ENCODE measurements at regions not wholly inside any gene's neighbourhood (a gene's known extent, or its start where the extent isn't known, plus 50 kb on each side); places are given as distances from the start of the nearest gene placed in this dataset.

DNA sequence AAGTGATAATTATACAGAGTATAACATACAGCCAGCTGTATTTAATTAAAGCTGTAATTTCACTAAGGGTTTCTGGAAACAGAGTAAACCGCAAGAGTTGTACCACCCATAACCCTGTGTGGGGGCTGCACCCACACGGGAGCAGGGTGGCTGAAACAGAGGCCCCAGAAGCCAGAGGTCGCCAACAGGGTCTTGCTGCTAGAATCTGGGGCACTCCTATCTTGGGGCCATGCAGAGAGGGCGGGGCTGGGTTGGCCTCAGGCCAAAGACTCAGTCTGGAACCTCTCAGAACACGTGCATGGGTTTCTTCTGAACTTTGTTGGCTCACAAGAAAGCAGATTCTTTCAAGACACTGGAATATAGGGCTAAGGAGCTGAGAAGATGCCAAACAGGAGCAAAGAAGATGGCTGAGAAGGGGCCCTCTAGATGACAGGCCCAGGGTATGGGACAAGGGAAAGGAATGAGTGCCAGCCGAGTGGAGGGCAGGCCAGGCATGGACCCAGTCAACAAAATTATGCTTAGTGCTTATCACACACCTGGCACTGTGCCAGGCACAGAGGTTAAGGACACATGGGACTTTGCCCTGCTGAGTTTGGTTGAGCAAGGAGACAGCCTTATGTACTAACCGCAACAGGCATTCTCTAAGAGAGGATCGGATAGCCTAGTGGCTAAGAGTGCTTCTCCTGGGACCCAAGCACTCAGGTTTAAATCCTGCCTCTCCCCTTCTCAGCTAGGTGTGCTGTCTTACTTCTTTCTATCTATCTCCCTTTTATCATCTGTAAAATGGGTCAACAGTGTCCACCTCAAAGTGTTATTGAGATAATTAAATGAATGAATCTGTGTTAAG lies 96.6 kb upstream of the FOXP4 start:
- no peak for DNase-seq (ENCODE audit: low read depth in 4 of 4, low spot score in 3 of 4)

DNA sequence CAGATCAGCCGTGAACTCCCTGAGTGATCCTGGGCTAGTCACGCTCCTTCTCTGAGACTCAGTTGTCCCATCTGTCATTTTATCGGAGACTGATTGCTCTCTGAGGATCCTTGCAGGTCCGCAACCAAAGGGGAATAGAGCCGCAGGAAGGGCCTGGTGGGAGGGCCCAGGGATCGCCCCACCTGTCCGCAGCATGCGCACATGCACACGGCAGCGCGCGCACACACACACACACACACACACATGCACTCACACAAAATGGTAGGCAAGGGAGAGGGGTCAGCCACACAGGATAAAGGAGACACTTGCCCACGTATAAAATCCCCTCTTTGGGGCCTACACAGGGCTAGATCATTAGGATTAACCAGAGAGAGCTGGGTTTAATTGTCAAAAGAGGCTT lies 95.6 kb upstream of the FOXP4 start:
- no peak for DNase-seq (ENCODE audit: low read depth in 4 of 4, low spot score in 3 of 4)

DNA sequence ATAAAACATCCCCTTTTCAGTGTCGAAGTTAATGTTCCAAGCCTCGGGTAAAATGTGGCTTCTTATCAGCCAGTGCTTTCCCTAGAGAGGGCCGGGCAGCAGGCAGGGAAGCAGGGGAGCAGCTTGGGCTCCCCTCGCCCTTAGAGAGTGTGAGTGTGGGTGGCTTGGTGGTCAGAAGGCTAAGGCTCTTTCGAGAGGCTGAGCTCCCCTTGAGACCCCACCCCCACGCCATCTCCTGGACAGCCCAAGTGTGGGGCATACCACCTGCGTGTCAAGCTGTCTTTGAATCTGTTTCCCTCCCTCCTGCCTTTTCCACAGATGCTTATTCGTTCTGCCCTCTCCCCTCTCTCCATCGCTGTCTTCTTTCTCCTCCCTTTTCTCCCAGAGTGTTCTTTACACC lies 95.1 kb upstream of the FOXP4 start:
- no peak for DNase-seq (ENCODE audit: low read depth in 4 of 4, low spot score in 3 of 4)

DNA sequence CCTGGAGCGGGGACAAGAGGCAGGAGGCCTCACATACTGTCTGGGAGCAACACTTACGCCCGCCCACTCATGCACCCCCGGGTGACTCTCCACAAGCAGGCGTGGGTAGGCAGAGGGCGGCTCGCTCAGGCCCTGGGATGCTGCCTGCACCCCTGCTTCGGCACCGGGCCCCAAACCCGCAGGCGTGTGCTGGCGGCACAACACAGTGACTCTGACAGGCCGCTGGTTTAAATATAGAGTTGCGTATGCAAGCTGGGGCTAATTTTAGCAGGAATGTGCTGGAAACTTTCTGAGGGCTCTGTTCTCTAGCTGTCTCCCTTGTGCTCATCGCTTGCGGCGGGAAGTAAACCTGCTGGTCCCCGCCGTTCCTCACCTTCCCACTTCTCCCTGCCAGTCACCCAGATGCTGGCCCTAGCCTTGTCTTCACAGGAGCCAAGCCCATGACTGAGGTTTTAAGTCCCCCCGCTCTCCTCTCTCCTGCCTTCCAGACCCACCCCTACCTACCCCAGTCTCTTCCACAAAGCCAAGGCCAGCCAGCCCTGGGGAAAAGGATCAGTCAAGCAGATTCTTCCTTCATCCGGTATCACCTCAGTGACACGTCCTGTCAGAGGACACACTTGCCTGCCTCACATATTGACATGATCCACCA lies 94.5 kb upstream of the FOXP4 start:
- DNase-seq (ENCODE audit: low read depth in 4 of 4, low spot score in 3 of 4) = no peak

DNA sequence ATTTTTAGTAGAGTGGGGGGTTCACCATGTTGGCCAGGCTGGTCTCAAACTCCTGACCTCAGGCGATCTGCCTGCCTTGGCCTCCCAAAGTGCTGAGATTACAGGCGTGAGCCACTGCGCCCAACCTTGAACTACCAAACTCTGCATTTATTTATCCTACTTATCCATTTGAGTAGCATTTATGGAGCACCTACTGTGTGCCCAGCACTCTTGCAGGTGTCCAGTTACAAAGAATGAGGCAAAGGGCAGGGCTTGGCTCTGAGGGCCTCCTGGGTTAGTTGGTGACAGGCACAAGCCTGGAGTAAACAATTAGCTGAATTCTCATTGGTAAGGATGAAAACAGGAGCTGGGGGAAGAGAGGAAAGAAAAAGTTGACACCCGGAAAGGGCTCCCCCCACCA lies 93.4 kb upstream of the FOXP4 start:
- DNase-seq (ENCODE audit: low read depth in 4 of 4, low spot score in 3 of 4) = no peak

DNA sequence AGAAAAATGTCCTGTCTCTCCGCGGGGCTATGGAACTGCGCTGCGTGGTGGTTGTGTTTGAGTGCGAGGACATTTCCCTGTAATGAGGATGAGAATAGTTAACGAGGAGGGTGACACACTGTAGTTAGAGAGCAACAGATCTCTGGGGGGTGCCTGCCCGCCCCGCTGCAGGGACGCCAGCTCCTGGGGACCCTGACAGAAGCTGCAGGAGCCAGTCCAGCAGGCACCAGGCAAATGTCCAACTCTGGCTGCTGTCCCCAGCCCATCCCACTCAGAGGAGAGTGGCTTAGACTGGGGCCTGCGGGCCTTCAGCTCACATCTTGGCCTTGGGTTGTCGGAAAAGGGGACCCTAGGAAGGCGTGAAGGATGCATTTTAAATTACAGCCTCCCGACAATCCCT lies 92.9 kb upstream of the FOXP4 start:
- DNase-seq (ENCODE audit: low read depth in 4 of 4, low spot score in 3 of 4) = no peak

DNA sequence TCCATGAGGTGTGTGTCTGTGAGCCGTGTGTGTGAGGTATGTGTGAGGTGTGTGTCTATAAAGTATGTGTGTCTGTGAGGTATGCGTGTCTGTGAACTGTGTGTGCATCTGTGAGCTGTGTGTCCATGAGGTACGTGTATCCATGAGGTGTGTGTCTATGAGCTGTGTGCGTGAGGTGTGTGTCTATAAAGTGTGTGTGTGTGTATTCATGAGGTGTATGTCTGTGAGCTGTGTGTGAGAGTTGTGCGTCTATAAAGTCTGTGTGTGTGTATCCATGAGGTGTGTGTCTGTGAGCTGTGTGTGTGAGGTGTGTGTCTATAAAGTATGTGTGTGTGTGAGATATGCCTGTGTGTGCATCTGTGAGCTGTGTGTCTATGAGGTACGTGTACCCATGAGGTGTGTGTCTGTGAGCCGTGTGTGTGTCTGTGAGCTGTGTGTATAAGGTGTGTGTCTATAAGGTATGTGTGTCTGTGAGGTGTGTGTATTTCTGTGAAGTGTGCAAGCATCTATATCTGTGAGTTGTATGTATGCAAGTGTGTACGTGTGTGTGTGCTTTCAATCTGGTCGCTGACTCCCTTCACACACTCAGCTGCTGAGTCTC lies 91.9 kb upstream of the FOXP4 start:
- DNase-seq (ENCODE audit: low read depth in 4 of 4, low spot score in 3 of 4) = no peak

DNA sequence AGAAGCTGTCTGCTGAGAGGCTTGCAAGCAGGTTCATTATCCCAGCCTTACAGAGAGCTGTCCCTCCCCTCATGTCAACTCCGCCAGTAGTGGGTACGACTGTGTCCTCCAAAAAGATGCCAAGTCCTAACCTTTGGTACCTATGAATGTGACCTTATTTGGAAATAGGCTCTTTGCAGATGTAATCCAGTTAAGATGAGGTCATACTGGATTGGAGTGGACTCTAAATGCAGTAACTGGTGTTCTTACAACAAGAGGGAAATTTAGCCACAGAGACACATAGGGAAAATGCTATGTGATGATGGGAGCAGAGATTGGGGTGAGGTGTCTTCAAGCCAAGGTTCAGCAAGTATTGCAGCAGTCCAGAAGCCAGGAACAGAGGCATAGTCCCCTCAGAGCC lies 90.8 kb upstream of the FOXP4 start:
- no peak for DNase-seq (ENCODE audit: low read depth in 4 of 4, low spot score in 3 of 4)

DNA sequence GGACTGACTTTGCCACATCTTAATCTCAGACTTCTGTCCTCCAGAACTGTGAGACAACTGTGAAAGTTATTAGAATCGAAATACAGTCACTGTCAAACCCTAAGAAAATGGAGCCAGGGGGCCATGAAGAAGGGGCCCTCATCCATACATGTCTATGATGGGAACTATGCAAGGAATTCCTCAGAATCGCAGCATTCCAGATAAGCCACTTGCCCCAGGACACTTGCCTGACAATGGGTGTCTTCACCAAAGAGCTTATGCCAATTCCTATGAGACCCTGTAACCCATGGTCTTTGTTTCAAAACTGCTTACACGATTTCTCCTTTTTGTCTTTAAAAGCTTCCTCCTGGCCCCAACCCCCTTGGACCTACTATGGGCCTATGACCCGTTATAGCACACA lies 90.4 kb upstream of the FOXP4 start:
- DNase-seq (ENCODE audit: low read depth in 4 of 4, low spot score in 3 of 4) = no peak

DNA sequence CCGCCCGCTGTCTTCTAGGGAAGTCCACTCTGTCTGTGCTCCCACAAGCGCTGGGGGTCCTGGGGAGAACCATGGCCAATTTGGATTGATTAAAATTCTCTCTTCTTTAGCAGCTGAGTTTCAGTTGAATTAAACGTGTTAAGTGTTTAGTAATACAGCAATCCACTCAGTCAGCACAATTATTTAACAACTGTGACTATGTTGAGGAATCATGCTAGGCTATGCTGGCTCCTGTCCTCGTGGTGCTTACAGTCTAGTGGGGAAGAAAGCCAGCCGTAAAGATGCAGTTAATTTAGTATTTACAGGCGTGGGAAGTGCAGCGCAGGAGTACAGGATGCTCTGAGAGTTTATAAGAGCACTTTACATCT lies 88.9 kb upstream of the FOXP4 start:
- no peak for DNase-seq (ENCODE audit: low read depth in 4 of 4, low spot score in 3 of 4)

DNA sequence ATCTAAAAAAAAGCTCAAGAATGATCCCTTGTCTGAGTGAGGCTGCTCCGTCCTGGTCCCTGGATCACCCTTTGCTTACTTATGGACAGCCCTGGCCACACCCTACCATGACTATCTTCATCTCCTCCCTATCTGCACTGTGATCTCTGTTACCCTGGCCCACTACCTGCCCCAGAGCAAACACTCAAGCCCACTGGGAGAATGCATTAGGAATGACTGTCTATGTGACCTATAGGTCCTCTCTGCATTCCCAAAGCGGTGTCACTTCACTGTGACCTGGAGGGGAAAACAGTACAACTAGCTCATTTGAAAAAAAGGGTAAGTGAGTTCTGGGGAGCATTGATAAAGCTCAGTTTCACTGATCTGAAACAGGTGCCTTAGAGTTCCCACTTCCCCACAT lies 86.4 kb upstream of the FOXP4 start:
- DNase-seq (ENCODE audit: low read depth in 4 of 4, low spot score in 3 of 4) = no peak

DNA sequence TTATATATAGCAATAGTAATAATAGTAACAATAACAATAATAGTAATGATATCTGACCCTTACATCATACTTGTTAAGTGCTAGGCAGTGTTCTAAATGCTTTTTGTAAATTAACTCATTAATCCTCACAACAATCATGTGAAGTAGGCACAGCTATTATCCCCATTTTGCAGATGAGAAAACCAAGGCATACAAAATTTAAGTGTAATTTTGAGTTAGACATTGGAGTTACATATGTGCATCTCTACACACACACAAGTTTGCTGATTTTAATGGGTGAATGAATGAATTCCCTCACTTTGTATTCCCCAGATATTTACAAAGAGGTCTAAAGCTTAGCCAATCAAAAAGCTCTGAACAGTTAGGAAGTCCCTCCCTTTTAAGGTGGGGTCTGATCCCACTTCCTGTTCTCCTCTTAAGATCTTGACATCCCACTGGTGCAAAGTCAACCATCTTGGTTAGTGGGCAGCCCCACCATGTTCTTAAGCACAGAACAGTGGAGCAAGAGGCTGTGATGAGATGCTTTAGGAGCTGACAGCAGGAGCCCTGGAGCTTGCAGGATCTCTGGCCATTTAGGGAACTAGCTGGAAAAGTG lies 85.3 kb upstream of the FOXP4 start:
- DNase-seq (ENCODE audit: low read depth in 4 of 4, low spot score in 3 of 4) = no peak

DNA sequence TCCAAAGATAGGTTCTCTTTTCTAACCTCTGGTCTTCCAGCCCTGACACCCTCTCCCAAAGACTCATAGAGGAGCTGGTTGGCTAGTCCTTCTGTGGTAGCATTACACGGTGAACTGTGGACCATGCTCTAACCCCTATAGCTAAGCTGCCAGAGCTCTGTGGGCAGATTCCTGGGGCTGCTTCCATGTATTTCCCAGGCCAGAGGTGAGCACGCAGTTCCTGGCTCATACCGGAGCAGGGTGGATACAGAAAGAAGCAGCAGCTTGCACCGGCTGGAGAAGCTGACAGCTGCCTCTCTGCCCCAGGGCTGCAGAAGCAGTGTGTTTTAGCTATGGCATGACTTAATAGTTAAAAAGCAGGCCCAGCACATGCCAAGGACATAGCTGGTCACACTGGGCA lies 84.1 kb upstream of the FOXP4 start:
- no peak for DNase-seq (ENCODE audit: low read depth in 4 of 4, low spot score in 3 of 4)

DNA sequence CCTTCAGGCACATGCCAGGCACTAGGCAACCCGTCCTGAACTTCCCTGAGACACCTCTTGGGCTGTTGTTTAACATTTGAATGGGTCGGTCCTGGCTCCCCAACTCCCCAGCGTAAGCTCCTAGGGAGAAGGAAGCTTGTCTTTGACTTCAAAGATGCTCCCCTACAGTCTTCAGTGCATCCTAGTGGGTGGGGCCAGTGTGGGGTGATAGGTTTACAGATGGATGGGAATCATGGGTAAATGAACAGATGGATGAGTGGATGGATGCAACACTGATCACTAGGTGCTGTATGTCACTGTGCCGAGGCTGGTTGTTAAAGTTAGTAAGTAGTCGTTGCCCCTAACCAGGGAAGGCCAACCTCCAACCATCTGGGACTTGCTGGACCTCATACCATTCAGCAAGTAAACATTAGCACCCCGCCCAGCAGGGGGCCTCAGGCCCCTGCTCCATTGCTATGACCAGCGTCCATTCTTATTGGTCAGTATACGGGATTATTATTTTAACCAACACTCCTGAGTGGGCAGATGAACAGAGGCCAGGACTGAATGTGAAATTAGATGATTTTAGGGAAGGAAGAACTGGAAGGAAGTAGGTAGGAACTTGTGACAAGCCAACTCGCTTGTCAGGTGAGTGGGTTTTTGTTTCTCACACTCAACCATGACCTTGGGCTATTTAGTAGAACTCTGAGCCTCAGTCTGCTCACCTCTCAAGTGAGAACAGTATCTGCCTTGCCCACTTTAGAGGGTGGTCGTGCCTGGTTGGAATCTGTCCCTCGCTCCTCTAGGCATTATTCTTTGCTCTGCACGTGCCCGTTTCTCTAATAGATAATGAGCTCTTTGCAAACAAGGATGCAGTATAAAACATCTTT lies 82.9 kb upstream of the FOXP4 start:
- no peak for DNase-seq (ENCODE audit: low read depth in 4 of 4, low spot score in 3 of 4)

DNA sequence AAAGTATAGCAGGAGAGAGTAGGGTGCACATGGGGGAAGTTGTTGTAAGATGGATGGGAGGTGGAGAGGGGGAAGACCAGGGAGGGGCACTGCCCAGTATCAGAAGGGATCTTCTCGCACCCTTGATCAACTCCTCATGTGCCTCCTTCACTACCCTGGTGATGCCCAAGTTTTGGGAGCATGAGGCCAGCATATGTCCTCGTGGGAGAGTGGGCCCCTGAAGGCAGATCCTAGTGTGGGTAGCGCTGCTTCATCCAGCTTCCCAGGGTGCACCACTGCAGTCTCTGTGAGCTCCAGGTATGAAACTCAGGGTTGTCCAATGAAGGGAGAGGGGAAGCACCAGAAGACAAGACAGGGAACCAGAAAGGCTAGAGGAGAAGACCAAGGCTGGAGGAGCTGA lies 82.2 kb upstream of the FOXP4 start:
- DNase-seq (ENCODE audit: low read depth in 4 of 4, low spot score in 3 of 4) = no peak

DNA sequence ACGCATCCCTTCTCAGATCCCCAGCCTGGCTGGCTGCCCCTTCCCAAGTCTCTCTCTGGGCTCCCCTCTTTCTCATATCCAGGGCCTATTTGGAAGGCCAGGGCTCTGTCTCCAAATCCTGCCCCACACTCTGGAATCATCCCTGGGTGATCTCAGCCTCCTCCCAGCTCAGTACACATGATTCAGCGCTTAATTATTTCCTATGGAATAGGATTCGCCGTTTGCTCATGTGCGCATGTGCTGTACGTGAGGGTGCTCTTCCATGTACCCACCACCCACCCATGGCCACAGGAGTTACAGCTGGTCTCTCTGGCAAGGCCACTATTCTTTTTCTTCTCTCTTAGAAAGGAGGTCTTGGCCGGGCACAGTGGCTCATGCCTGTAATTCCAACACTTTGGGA lies 81.7 kb upstream of the FOXP4 start:
- DNase-seq (ENCODE audit: low read depth in 4 of 4, low spot score in 3 of 4) = no peak

DNA sequence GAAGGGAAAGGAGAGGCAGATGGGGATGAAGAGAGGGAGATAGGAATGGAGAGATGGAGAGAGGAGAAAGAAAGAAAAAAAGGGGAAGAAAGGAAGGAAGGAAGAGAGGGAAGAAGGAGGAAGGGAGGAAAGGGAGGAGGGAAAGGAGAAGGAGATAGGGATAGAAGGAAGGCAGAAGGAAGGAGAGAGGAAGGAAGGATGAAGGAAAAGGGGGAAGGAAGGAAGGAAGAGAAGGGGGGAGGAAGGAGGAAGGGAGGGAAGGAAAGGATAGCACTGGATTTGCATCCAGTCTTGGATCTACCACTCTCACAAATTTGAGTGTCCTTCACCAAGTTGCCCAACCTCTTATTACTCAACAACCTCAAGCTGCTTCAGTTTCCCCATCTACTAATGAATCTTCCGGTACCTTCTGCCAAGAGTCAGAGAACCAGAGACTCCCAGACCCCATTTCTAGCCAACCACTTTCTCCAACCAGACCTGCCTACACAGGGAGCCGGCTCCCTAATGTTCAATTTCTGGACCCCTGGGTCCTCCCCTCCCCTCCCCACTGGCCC lies 79.7 kb upstream of the FOXP4 start:
- no peak for DNase-seq (ENCODE audit: low read depth in 4 of 4, low spot score in 3 of 4)

DNA sequence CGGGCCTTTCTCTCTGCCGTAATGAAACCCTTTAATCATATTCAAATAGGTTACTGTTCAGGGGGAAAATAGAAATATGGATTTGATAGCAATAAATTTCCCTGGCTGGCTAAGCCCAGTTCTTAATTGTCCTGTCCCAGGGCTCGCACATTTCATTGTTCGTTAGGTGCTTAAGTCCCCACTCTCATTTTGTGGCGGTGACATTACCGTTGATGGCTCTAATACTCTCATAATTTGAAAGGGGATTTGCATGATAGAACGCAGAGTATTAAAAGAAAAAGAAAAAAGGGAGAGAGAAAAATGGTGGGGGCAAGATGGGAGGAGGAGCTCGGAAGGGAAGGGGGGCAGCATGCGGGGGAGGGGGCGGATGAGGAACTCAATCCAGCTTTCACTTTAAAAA lies 79.1 kb upstream of the FOXP4 start:
- no peak for DNase-seq (ENCODE audit: low read depth in 4 of 4, low spot score in 3 of 4)

DNA sequence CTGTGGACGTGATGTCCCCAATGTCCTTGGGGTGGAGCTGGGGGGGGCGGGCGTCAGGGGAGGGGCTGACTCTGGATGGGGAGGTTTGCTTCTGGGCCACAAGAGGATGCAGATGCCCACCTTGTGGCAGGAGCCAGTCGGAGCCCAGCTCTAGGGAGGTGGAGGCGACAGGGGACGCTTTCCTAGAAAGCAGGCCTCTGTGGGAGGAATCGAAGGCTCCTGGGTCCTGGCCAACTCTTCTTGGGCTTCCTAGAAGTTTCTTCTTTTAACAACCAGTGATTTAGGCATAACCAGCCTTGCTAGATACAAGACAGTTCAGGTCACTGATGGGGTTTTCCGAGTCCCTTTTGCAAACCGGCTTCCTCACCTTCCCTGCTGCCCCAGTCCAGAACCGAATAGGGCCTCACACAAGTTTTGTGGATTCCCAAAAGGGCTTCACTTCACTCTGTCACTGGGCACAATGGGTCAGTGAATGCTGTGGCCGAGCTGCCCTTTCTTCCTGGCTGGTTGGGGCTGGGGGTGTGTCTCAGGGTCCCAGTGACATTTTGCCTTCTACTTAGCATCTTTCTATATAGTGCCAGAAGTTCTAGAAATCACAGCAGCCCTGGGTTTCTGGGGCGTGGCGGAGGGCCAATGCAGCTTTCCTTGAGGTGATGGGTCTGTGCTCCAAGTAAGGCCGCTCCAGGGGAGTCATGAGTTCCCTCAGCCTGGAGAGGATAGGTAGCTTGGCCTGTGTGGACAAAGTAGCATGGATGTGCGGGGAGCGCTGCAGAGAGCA lies 78.4 kb upstream of the FOXP4 start:
- DNase-seq (ENCODE audit: low read depth in 4 of 4, low spot score in 3 of 4) = no peak
